SK-N-MC (cell line): ENCODE measurements at regions not wholly inside any gene's neighbourhood (a gene's known extent, or its start where the extent isn't known, plus 50 kb on each side); places are given as distances from the start of the nearest gene placed in this dataset.
A peak's percentile ranks its signal among the peaks of the same experiment; 100 is the strongest.

Experiments
- DNase-seq: peaks from one replicate; pipeline ENCODE4 v3.0.0-alpha.2; 2011; ENCODE audit warnings: low read depth, low spot score
- H3K27ac ChIP-seq: fragments of 200-600 bp; sonication (generic); 2 replicates; pipeline ENCODE4 v1.5.1; 2016; ENCODE audit warnings: mixed run types
- H3K36me3 ChIP-seq: fragments of 200-600 bp; sonication (generic); 2 replicates; pipeline ENCODE4 v1.6.1; 2017; ENCODE audit warnings: antibody characterized with exemption, low read length, mixed read lengths; ENCODE audit not compliant: insufficient read depth
- H3K4me3 ChIP-seq: fragments of 200-600 bp; sonication (generic); 2 replicates; pipeline ENCODE4 v1.5.1; 2016
- H3K9ac ChIP-seq: fragments of 200-600 bp; sonication (generic); 2 replicates; pipeline ENCODE4 v1.8.0; 2017; ENCODE audit warnings: mixed run types, mixed read lengths; ENCODE audit not compliant: insufficient read length
- H3K9me3 ChIP-seq: fragments of 200-600 bp; sonication (generic); 2 replicates; pipeline ENCODE4 v1.6.1; 2017; ENCODE audit warnings: low read depth, mild to moderate bottlenecking, antibody characterized with exemption, low read length, moderate library complexity, mixed read lengths
- EZH2 ChIP-seq: fragments of 200-600 bp; sonication (generic); IDR thresholded peaks from one replicate; pipeline ENCODE4 v1.6.1; 2017; ENCODE audit warnings: antibody characterized with exemption
- FOXP2 ChIP-seq: optimal IDR thresholded peaks from 2 replicates; pipeline ENCODE3; 2011; ENCODE audit warnings: mild to moderate bottlenecking, moderate library complexity; ENCODE audit not compliant: insufficient read depth; ENCODE audit errors: extremely low read length, control extremely low read depth
- POLR2AphosphoS5 ChIP-seq: IDR thresholded peaks from 2 replicates; pipeline ENCODE4 v1.6.1; 2012; ENCODE audit warnings: mild to moderate bottlenecking, low read depth, low read length, borderline replicate concordance

DNA sequence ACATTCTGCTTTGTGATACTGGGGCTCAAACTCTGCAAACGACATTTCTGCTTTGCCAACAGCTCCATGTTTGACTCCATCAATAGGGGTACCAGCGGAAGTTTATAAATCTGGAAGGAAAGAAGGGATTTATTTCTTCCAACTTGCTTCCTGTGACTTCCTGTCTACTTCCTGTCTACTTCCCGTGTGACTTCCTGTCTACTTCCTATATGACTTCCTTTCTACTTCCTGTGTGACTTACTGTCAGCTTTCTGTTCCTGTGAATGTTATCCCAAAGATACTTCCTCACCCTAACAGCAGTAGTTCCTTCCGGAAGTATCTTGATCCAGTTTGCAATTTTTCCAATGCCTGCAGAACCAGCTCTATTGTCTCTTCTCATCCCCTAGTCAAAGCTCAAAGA is 52.0 kb upstream of the MBOAT2 start:
- Histone ChIP-seq H3K36me3 (no peaks in the 10 kb centered on the region), H3K9ac (no peak overlapping the region), H3K9me3 (peaks cover 3% of the 10 kb centered on the region; the same call in 1 of the 2 replicates), H3K4me3 (peak overlapping the region; percentile 45), H3K27ac (peak overlapping the region; percentile 88)
- DNase-seq, result peak; percentile 47
- TF ChIP-seq FOXP2 (no peak), POLR2AphosphoS5 (peak; percentile 50; the same call in 1 of the 2 replicates), EZH2 (no peak)

DNA sequence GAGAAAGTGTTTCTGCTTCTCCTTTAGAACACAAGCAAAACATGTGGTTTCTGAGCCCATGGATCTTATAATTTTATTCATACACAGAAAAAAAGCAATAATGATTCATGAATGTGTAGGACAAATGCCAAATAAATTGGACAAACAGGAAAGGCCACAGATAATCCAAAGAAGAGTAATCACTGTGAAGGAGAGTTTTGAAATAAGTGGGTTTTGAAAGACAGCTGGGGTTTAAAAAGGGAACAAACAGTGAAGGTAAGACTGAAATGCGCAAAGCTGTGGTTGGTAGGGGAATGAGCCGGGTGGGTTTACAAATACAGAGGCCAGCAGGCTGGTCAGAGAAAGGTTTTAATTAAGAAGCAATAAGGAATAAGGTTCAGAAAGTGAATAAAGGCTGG is 50.0 kb upstream of the MBOAT2 start:
- no peaks in the 10 kb centered on the region for H3K36me3 ChIP-seq
- H3K9me3 ChIP-seq, result peaks cover 3% of the 10 kb centered on the region; the same call in 1 of the 2 replicates
- H3K9ac ChIP-seq, result no peak overlapping the region
- DNase-seq, result no peak
- no peak overlapping the region for H3K27ac ChIP-seq
- TF ChIP-seq POLR2AphosphoS5, result no peak
- no peak for TF ChIP-seq FOXP2
- TF ChIP-seq EZH2, result no peak
- H3K4me3 ChIP-seq, result no peak overlapping the region
